Hindlimb muscle (tissue), 1 donor: ENCODE measurements at regions not wholly inside any gene's neighbourhood (a gene's known extent, or its start where the extent isn't known, plus 50 kb on each side); places are given as distances from the start of the nearest gene placed in this dataset.
A peak's percentile ranks its signal among the peaks of the same experiment; 100 is the strongest.

Source experiments
- DNase-seq: peaks from one replicate; pipeline ENCODE4 v3.0.0-alpha.2; 2013

DNA sequence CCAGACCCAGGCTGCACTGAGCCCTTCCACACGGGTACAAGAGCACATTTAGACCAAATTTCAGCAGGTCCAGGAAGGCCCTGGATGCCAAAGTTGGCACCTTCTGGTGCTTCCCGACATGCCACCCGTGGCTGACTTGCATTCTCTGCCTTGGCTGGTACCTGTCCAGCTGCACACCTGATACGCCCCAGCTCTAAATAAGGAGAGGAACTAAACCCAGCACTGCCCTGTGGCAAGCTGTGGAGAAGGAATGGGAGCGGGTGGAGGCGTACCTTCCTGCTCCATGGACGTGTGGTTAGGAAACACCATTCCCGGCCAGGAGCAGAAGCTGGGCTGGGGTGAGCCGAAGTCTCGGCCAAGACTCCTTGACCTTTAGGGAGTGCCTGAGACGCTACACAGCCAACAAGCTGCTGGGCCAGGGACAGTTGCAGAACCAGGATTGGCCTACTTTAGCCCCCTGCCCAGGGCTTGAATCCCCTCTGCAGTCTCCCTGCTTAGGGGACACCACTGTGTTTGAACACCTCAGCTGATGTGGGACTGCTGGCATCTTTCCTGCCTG, 86.5 kb upstream of the TAF1B start:
- DNase-seq: no peak

- DNase-seq: peak; percentile 63
These were observed 85.6 kb upstream of the TAF1B start for GRCh38 chr2:9757501-9758264.

DNA sequence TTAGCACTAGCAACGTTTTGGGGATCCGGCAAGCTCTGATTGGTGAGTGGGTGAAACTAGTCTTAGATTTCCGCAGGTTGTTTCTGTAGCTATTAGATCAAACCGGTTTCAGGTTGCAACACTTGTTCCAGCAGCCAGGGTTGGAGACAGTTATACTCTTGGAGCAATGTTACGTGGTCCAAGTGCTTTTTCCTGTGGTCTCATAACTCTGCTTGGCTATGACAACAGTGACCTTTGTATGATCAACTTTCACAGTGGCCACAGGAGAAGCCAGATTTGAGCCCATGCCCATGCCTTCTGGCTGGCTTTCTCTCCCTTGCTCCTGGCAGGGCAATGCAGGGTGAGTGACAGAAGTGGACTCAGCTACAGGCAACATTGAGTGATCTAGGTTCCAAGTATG, 84.5 kb upstream of the TAF1B start:
- DNase-seq: no peak

DNA sequence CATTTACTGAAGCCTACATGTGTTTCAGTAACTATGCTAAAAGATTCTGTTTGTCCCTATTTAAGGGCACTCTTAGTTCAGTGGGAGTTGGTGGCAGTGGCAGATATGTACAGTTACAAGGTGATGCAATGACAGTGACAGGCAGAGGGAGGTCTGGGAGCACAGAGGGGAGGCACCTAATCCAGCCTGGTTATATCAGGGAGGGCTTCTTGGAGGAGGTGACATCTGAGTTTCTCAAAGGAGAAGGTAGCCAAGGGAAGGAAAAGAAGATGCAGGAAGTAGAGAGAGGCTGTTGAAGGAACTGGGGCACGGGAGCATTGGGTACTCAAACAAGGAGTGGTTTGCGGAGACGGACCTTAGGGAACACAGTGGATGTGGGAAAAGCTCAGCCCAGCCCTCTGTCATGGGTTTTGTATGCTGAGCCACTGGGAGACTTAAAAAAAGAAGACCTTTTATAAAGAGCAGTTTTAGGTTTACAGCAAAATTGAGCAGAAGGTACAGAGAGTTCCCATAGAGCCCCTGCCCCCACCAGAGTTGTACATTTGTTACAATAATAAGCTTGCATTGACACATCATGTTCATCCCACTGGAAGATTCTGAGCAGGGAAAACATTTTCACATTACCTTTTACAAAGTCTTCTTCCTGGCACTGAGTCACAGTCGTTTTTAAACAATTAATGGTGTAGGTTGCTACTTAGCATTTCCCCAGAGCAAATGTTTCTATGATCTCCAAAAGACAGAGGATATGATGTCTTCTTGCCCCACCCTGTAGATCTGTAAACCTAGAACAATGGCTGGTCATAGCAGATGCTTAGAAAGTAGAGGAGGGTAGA, 83.0 kb upstream of the TAF1B start:
- no peak for DNase-seq

GRCh38 chr2:9760902-9761228, 82.4 kb upstream of the TAF1B start:
- no peak for DNase-seq

GRCh38 chr2:9761577-9761976, 81.7 kb upstream of the TAF1B start:
- DNase-seq: peak; percentile 83

GRCh38 chr2:9762164-9762563, 81.1 kb upstream of the TAF1B start:
- DNase-seq: peak; percentile 47

- DNase-seq: no peak
These were observed 80.3 kb upstream of the TAF1B start for GRCh38 chr2:9762941-9763340.

- DNase-seq: no peak
These were observed 79.7 kb upstream of the TAF1B start for GRCh38 chr2:9763356-9764152.

- no peak for DNase-seq
These were observed 79.0 kb upstream of the TAF1B start for GRCh38 chr2:9764153-9764778.

DNA sequence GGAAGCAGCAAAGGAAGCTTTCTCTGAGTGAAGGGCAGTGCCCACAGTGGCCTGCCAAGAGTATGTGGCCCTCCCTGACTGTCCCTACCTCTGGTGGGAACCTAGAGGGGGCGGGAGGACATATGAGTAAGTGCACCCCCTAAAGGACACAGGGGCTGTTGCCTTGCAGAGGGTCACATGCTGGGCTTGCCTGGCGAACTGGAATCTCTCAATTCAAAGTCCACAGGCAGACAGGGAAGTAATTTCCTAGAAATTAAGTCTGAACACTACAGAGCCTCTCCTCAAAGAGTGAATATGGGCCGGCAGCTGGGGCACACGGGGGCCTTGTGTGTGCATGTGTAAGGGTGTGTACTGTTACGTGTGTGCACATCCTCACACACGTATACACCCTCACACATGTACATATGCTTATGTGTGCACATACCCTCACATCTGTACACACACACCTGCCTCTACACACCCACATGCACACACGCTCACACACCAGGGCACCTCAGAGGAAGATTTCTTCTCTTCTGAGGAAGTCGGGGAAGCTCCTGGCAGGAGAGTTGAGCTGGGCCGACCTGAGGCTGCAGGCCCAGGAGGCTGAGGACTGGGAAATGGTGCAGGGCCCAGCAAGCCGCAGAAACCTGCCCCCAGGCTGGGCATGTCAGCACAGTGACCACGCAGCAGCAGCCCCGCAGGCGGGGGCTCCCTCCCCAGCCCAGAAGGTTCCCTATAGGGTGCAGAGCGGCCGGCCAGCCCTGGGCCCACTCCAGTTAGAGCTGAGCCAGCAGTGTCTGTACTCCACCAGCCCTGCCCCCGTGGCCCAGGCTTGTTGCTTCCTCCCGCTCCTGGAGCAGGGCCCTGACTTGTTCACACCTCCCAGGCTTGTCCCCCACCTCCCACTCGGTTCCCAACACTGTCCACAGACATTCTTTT, 77.4 kb upstream of the TAF1B start:
- no peak for DNase-seq

DNA sequence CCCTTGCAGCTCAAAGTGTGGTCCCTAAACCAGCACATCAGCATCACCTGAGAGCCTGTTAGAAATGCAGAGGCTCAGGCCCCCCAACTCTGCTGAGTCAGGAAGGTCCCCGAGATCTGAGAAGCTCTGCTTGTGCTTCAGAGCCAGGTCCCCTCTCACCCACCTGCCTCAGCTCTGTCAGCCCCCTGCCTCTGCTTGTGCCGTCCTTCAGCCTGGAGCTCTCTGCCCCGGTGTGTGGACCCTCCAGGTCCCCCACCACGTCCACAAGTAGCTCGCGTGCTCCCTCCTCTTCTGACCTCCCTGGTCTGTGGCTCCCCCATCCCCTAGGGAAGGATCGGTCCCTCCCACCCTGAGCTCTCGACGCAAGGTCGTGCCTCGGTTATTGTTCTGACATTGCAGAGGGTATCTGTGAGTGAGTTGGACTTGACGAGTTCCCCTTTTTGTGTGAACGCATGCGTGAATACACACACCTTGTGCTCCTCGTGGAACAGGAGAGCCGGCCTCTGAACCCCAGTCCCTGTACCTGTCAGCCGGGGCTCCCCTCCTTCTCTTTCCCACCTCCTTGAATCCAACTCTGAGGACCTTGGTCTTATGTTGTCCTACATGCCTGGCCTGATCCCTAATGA, 75.5 kb upstream of the TAF1B start:
- no peak for DNase-seq

DNA sequence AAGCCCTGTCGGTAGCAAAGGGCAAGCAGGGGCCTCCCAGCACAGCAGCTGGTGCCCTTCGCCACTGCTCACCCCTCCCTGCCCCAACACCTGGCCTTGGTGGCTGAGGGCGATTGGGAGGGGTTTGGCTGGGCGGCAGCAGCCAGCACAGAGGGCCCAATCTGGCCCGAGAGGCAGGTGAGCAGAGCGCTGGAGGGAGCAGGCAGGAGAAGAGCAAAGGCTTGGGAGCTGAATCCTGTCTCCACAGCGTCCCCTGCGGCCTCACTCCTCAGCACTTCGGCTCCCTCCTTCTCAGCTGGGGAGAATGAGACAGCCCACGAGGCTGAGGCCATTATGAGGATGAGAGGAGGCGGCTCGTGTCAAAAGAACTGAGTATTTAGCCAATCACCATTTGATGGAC, 74.9 kb upstream of the TAF1B start:
- DNase-seq: no peak

GRCh38 chr2:9769171-9770005, 73.9 kb upstream of the TAF1B start:
- no peak for DNase-seq

DNA sequence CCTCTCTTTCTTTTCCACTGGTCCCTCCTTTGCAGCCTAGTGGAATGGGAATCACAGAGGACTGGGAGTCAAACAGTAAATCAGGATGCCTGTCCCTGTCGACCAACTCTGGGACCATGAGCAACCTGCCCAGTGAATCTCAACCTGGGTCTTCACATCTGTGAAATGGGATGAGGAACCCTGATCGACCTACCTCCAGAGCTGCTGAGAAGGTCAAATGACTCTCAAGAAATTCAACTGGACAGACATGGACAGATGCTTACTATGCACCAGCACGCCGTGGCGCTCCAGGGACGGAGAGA, 73.3 kb upstream of the TAF1B start:
- no peak for DNase-seq

DNA sequence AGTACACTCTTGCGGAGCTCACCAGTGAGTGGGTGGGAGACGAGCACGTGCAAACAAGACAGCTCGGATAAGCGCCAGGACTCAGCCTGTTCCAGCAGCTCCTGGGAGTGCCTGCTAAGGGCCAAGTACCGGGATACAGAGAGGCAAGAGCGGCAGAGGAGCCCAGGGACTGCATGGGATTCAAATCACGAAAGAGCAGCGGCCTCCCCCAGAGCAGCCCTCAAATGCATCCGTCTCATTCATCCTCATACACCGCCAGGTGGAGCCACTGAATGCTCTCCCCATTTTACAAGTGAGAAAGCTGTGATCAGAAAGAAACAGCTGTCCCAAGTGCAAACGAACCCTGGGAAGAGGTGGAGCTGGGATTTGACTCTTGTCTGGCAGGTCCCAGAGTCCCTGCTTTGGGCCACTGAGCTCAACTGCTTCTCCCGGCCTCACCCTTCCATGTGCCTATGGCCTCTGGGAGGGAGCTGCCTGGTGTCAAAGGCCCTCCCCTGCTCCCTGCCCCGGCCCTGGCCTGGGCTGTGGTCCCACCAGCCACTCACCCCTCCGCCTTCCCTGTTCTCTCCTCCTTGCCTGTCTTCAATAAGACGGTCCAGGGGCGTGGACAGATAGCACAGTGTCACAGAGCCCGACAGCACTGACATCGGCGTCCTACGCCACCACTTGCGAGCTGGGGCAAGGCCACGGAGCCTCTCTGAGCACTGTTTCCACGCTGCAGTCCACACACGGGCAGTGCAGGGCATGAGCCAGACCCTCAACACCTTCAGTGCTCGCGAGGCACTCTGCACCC, 72.8 kb upstream of the TAF1B start:
- peak; percentile 66 for DNase-seq

- no peak for DNase-seq
These were observed 72.2 kb upstream of the TAF1B start for GRCh38 chr2:9771101-9771449.

GRCh38 chr2:9771481-9772017, 71.7 kb upstream of the TAF1B start:
- DNase-seq: no peak
